NCI-H1092 treated with DMSO at 0.1 percent for 48 hours (cell line): ENCODE measurements at regions not wholly inside any gene's neighbourhood (a gene's known extent, or its start where the extent isn't known, plus 50 kb on each side); places are given as distances from the start of the nearest gene placed in this dataset.

Source experiments
- DNase-seq: peaks from one replicate; lab custom pipeline; 2025; lab: John Stamatoyannopoulos, UW

DNA sequence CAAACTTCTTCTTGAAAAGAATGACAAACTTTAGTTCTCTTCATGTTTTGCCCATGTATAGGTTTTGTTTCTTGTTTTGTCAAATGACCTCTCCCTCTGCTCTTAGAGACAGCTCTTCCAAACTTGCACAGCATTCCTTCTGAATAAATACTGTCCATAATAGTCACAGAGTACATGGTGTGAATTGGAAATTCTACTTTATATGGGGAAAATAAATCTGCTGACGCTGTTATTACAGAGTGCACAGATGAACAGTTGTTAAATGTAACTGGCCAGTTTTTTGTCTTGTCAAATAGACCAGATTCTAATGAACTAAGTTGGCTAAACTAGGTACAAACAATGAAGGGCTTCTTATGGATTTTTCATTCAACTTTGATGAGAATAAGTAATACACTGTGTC, 115.8 kb upstream of the DTNA start:
- no peak for DNase-seq

DNA sequence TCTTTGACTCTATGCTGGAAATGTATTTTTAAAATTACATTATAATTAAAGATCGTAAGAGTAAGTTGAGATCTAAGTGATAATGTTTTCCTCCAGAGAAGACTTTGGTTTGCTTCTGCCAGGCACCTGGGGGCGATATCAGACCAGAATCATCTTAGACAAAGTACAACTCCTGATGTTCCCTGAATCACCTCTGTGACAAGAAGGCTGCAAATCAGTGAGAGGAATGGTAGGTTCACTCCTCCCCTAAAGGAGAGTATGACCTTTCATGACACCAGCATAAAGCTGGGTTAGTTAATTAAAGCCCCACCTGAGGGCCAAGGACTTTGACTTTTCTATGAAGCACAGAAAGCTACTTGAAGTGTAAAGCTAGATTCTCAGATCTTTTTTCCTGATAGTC, 114.4 kb upstream of the DTNA start:
- DNase-seq, result peak; percentile 52

DNA sequence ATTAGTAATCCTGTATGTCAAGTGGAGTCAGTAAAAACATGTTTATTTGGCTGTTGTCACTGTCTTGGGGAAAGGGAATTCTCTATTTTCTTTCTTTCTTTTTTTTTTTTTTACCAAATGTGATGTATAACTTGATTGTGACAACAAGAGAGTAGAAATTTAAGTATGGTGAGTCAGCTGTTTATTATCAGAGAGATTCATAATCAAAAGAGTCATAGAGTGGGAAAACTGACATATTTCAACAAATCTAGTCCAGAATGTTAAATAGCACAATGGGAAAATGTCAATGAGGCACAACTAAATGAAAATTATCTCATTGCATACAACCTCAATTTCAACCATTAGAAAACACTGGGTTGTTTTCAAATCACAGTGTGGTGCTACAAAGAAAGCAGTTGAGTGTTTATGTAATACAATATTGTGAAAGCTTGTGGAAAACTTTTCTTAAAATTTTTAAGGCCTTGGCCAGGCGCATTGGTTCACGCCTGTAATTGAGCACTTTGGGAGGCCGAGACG, 111.9 kb upstream of the DTNA start:
- no peak for DNase-seq

DNA sequence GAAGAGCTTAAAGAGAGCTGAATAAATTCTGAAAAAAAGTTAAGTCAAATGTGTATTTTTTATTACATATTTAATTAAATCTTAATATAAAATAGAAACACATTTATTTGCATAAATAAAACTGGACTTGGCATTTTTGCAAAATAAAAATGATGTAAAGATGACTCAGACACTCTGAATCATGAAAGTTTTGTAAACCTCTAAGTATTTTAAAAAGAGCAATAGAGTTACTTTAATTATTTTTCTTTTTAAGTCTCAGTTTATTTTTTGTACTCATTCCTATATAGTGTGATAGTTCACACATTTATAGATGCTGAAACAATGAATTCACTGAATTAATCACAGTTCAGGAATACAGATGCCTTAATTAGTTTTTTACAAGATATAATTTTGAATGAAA, 109.9 kb upstream of the DTNA start:
- DNase-seq, result no peak

DNA sequence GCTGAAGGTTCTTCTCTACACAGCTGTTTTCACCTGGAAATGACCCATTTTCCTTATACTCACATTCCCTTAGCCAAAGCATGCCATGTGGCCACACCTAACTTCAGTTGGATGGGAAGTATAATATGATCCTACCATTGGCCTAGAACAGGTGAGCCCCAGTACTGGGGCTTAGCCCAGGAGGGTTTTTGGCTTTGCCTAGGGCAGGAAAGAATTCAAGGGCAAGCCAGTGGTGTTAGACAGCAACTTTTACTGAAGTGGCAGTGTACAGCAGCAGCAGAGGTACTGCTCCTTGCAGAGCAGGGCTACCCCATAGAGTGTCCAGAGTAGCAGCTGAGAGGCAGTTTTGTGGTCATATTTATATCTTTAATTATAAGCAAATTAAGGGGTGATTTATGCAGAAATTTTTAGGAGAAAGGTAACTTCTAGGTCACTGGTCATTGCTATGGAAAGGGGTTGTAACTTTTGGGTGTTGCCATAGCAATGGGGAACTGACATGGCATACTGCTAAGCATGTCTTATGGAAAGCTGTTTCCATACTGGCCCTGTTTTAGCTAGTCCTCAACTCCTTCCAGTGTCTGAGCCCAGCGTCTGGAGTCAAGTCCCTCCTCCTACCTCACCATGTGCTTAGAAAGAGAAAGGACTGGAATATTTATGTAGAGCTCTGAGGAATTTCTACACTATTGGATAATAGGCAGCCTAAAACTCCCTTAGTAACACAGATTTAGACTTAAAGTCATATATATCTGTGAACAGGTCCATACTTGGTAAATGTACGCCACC, 109.0 kb upstream of the DTNA start:
- no peak for DNase-seq

DNA sequence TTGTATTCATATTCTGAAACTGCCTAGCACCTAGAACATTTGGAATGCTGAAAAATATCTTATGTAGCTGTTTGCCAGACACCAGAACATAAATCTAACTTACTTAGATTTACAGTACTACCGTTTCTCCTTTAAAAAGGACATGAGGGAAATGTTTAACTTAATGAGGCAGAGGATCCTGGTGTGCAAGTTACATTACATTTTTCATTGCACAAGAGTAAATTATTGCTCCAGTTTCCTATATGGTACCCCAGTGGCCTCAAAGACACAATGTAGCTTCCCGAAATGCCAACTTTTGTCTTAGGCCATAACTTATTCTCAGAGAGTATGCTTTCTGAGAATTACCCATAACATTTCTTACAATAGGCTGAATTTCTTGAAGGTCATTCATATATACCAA, 105.5 kb upstream of the DTNA start:
- no peak for DNase-seq

DNA sequence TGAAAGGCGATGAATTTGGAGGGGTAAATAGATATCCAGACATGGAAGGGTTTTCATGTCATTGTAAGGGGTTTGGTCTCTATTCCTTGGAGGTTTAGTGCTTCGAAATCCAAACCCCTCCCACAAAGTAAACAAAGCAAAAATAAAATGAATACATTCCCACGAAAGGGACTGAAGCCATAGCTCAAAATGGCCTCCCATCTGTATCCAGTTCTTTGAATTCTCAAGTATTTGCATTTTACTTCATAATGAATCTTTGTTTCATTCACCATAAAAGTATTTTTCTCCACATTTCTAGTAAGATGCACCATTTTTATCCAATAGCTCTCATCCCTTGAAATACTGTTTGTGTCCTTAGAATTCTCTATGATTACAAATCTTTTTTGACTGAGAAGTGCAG, 103.2 kb upstream of the DTNA start:
- DNase-seq, result no peak

DNA sequence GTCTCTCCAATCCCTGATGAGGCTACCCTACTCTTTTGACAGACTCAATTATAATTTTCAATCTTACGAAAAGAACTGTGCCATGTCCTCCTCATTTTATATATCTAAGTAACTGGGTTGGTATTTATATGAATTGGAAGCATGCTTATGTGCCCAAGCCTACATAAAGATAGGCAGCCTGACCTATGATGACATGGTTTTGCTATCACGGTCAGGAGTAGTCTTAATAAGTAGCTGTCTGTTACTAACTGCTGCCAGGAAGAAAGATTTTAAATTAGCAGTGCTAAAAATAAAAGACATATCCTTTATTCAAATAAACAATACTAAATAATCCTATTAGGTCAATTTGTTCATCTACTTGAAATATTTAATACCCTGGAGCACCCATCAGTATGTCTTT, 102.0 kb upstream of the DTNA start:
- DNase-seq, result no peak

DNA sequence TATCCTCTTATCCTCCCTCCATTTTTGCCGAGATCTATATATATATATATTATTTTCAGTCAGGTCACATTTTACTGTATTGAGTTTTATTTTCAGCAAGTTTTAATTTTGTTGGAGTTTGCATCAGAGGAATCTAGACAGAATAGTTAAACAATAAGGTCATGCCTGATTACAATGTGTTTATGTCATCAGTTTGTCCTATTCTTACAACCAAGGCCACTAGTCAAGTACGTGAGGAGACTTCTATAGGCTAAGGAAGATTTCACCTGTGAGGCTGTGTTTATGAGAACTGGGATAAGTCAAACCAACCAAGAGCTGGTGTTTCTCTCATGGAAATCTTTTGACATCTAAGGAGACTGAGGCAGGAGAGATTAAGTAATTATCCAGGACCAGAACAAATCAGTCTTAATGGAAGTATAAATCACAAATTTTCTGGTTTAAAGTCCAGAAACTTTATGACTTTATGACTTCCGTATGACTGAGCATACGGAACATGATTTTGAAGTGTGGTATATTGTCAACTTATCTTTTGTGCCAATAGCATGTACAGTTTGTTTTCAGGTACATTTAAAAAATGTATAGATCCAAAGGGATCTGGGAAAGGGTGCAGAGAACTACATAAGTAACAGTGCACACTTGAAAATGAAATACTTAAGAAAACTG, 100.0 kb upstream of the DTNA start:
- DNase-seq, result no peak

DNA sequence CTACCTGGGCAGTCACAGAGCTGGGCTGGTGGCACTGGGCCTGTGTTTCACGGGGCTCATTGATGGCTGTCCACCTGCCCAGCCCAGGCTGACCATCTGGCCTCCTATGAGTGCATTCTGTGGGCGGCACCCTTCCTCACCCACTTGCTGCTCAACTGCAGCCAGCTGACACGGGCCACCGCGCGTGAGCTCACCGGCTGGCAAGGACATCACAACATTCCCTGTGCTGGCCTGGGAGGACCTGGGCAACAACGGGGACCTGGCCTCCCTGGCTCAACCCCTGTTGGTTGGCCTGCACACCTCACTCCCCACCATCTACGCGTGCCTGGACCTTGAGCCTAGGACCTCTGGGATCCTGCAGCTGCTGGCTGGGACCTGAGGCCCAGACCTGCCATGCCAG, 98.2 kb upstream of the DTNA start:
- DNase-seq, result no peak

DNA sequence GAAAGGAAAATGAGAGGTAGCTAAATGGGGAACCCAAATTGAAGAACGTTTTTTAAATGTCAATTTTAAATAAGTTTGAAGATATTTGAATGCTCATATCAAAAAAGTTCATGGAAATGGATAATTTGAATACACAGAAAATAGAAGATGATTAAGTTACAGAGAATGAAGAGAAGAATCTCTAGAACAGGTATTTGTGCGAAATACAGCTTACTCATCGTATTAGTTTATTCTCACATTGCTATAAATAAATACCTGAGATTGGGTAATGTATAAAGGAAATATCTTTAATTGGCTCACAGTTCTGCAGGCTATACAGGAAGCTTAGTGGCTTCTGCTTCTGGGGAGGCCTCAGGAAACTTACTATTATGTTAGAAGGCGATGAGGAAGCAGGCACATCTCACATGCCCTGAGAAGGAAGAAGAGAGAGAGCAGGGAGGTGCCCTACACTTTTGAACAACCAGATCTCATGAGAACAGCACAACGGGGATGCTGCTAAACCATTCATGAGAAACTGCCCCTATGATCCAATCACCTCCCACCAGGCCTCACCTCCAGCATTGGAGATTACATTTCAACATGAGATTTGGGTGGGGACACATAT, 89.7 kb upstream of the DTNA start:
- DNase-seq, result no peak

DNA sequence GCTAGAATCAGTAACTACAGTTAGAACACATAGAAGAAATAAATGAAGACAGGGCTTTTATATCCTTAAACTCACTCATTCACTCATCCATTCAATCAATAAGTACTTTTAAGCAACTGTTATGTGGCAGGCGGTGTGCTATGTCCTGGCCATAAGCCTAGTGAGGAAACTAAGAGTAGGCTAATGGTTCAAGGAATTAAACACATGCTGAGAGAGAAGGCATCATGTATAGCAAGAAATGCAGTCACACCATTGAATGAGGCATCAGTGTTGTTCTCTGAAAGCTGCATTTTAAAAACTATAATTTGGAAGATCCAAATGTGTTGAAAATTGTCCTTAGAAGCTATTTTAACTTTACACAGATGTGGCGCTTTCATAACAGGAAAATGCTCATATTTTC, 86.5 kb upstream of the DTNA start:
- peak; percentile 11 for DNase-seq

DNA sequence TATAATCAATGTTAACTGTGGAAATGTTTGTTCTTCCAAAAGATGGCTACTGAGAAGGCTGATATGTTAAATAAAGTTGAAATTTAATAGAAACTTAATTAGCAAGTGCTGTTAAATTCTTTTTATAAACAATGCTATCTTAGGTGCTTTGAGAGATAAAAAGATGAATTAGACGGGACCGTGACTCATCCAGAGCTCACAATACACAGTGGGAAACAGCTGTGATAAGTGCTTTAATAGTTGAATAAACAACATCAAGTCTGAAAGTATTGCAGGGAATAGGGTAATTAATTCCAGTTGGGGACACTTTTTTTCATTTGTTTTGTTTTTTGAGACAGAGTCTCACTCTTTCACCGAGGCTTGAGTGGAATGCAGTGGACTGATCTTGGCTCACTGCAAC, 85.5 kb upstream of the DTNA start:
- DNase-seq, result no peak

DNA sequence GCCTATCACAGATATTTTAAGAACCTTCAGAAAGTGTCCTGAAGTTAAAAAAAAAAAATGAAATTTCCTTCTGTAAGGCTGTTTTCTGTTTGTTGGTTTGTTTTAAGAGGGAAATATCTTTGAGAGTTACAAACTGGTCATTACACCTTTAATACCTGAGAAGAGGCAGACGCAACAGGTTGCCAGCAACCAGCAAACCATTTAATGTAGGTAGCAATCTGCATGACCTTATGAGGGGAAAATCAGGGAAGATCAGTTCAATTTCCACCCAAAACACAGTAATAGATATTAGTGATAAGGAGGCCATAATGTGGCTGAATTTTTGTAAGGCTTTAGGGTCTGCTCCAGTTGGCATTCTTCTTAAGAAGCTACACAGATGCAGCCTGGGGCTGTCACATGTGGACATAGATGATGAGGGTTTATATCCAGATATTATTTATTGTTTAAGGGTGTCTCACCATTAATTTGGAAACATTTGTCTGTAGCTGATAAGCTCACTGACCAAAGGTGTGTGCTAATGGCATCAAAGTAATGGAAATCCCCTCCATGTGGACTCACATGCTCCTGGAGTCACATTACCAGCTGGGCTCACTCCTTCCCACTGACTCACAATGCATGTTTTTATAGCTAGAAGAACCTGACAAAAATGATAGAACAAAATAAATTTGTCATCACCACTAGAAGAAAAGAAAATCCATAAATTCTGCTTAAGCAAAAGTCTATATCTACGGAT, 83.5 kb upstream of the DTNA start:
- no peak for DNase-seq

DNA sequence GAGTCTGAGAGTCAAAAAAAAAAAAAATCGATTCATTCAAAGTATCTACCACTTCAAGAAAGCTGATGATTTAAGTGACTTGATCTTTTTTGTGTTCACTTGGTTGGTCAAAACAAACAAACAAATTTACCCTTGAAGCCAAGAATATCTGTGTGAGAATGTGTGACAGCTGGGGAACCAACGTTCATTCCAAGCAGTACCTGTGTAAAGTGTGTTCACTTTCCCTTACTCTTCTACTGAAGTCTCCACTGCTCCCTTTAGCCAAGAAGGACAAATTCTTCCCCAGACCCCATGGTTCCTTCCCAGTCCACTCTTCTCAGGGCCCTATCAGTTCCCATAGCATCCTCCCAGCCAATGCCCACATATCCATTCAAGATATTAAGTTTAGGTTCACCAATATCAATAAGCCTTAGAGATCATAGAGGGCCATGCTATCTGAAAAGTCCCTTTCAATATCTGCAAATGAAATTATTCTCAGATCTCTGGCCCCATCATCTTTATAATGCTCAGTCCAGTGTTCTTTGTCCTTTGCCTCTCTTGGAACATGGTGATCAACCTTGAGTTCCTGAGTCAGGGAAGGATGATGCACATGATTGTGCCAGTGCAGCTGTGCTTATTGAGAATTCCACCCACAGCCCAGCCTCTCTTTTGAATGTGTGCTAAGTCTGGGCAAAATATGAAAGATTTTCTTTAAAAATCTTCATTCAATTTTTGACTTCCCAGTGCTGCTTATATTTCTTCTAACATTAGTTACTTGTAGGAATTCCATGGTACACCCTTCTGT, 82.8 kb upstream of the DTNA start:
- DNase-seq, result no peak

DNA sequence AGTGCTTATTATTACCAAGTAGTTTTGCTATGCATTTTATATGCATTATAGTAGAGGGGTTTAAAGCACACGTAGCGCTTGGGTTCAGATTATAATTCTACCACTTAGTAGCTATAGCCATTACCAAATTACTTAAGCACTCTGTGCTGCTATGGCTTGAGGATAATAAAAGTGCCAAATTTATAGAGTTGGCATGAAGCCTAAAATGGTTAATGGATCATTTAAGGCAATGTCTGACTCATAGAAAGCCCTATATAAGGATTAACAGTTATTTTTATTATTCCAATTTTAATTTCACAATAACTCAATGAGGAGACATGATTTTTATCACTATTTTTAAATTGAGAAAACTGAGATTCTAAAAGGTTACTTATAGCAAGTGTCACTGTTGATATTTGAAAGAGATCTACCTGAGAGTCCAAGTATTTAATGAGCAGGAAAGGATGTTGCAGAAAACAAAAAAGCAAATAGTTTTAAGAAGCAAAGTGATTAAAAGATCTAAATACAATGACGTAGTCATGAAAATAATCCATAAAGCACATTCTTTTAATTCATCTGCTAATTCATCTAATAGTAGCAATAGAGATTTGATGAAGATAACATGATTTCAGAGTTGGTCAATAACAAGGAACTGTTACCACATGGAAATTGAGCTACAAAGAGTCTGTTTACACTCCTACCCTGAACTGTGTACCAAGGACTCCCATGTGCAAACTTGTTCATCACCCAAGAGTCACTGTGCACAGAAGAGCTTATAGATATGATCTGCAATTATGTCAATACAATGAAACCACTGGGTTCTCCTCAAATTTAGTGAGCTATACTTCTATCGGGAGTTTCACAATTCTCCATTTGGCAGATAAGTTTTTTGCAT, 78.8 kb upstream of the DTNA start:
- DNase-seq, result no peak

DNA sequence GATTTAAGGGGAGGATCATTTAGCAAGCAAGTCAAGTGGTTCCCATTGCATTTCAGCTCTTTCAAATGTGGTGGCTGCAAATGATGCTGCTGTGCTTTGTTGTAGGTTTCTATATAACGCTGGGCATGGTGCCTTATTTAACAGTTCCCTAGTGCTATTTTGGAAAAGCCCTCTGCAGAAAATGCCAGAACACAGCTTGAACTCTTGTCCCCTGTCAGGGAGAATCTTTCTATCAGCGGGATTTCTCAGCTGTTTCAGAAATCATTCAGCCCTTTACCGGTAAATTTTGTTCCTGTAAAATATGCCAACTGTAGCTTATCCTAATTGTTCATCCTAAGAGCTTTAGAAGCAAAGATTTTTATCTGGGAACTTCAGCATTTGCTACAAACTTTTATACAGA, 77.8 kb upstream of the DTNA start:
- no peak for DNase-seq

DNA sequence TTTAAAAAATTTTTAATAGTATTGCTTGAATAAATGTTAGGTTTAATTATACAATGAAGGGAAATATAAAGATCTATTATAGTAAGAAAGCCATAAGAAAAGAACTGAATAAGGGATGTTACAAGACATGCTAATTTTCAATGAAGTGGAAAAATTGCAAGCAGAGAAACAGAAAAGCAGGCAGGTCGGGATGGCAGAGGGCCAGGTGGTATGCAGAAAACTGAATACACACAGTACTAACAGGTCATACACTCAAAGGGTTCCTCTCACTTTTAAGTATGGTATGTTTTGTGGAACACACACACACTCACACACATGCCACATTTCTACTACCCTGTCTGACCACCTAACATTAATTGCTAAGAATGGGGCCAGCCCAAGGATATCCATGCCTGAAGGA, 76.7 kb upstream of the DTNA start:
- no peak for DNase-seq

DNA sequence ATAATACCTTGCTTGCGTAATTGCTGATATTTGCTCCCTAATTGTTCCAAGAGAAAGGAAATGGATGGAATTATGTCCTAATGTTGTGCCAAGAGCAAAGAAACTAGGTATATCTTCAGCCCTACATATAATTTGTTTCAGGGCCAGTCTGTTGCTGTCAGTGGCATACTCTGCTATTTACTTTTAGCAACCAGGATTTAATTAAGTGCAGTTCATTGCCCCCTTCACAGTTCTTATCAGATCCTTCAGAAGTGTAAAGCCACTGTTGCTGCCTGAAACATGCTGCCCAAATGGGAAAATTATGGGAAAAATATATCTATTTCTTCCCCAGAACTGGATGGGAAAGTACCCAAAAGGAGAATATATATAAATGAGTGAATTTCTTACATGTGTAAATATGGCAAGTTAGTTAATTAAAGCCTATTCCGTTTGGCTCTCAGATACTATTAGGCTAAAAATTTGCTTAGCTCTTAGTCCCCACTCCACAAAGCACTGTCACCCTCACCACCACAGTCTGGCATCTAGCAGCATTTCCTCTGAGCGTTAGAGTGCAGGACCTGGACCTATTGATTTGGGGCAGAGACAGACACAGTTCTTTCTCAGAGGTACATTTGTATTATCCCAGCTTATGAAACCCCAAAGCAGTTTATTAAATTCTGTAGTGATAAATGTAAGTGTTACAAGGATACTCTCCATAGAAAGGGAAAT, 72.8 kb upstream of the DTNA start:
- peak; percentile 66 for DNase-seq

DNA sequence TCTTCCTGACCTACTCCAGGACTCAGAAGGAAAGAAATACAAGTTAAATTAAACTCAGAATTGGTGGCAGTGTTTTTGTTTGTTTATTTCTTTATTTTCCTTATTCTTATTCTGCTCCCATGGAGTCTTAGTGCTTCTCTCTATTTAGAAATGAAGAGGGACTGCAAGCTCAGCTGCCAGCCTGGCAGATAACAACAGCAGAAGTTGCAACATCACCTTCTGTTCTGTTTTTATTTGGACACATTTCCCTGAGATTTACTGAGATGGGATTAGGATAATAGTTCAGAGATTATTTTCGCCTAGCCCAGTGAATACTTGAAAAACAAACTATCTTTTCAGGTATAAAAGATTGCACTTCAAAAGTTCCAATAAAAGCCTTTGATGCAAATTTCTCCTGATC, 70.4 kb upstream of the DTNA start:
- no peak for DNase-seq
